Ovary (tissue), 7 donors: ENCODE measurements at regions not wholly inside any gene's neighbourhood (a gene's known extent, or its start where the extent isn't known, plus 50 kb on each side); places are given as distances from the start of the nearest gene placed in this dataset.

Experiments
- DNase-seq, 5 donors: peaks; one replicate each; pipeline ENCODE4 v3.0.0-alpha.2; 2019 to 2020
- H3K27ac ChIP-seq, 2 donors: fragments of 200-600 bp; one replicate each; pipeline versions ENCODE4 v1.5.1 to v1.8.0; 2019 to 2022
- H3K27me3 ChIP-seq: fragments of 200-600 bp; one replicate; pipeline ENCODE4 v1.8.0; 2022
- H3K36me3 ChIP-seq: fragments of 200-600 bp; sonication (generic); one replicate; pipeline ENCODE4 v1.5.1; 2019
- H3K4me1 ChIP-seq: one replicate; pipeline ENCODE4 v1.8.1; 2013; ENCODE audit warnings: mild to moderate bottlenecking, moderate library complexity; ENCODE audit not compliant: insufficient read depth
- H3K4me3 ChIP-seq: fragments of 200-600 bp; sonication (generic); one replicate; pipeline ENCODE4 v1.5.1; 2017
- H3K9me3 ChIP-seq, 2 donors: fragments of 200-600 bp in 1 of 2; sonication (generic) in 1 of 2; one replicate each; pipeline versions ENCODE4 v1.5.1 to v1.8.1; 2013 to 2019; ENCODE audit warnings: mild to moderate bottlenecking in 1 of 2, moderate library complexity in 1 of 2
- CTCF ChIP-seq, 3 donors: fragments of 450-650 bp in 2 of 3; fragments of 200-600 bp in 1 of 3; IDR thresholded peaks; one replicate each; pipeline versions ENCODE4 v1.5.1 to v1.8.0; 2016 to 2022; ENCODE audit warnings: antibody characterized with exemption in 3 of 3, mild to moderate bottlenecking in 1 of 3
- EP300 ChIP-seq: sonication (generic); formaldehyde crosslinking; IDR thresholded peaks from one replicate; pipeline ENCODE4 v1.6.1; 2017; ENCODE audit warnings: antibody characterized with exemption
- POLR2A ChIP-seq: fragments of 450-650 bp; IDR thresholded peaks from one replicate; pipeline ENCODE4 v1.6.1; 2017; ENCODE audit warnings: antibody characterized with exemption, mild to moderate bottlenecking, moderate library complexity
- WGBS, 3 donors: extraction: QIAGEN DNeasy Blood & Tissue Kit in 1 of 3; methylation state at CpG; one replicate each; pipeline versions ENCODE4 v1.1.5 to v1.1.7; 2013 to 2017; 5-methylcytosine and 5-hydroxymethylcytosine counted together
- intact Hi-C, 4 donors: fragments of 100-400 bp; cut with DNase I; formaldehyde crosslinking; loops; one replicate each; pipeline versions ENCODE4 v1.11.0 to v1.15.1; 2022 to 2023
- donor health status: DM: no; HTN: no; CAD: no; lungs with moderate emphysema.
- donor health status: DM: no; HTN: no; CAD: no.
- donor health status: Bipolar disorder and iron deficiency.
- donor health status: DM: no; HTN: no; CAD: no.
- donor health status: DM: yes; HTN: yes; CAD: no.

GRCh38 chr7:13774976-13775375 is 214.5 kb downstream of the ETV1 start:
- Histone ChIP-seq H3K9me3 (no peaks in the 10 kb centered on the region), H3K4me1 (no peaks in the 10 kb centered on the region), H3K36me3 (no peaks in the 10 kb centered on the region), H3K4me3 (no peak overlapping the region), H3K27ac (no peak overlapping the region), H3K27me3 (no peaks in the 10 kb centered on the region)
- no peak for DNase-seq
- intact Hi-C loops, result no loop called here
- TF ChIP-seq EP300, result no peak
- no peak for TF ChIP-seq CTCF (IDR thresholded peaks at IDR 0.05)
- no peak for TF ChIP-seq POLR2A
- WGBS, 3 donors, result 91 to 97% (median 93%) methylated on average over 2 of the region's 2 CpGs

DNA sequence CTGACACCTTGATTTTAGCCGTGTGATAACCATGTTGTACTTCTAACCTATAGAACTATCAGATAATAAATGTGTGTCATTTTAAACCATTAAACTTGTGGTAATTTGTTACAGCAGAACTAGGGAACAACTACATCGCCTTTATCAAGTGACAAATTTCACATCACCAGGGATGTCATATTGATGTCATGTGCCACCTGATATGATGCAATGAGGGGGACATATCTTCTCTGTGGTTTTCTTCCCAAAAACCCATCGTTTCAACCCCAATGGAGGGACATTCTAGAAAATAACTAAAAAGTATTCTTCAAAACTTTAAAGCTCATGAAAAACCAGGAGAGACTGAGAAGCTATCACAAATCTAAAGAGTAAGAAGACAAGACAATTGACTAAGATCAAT is 212.2 kb downstream of the ETV1 start:
- H3K36me3 ChIP-seq, result no peaks in the 10 kb centered on the region
- intact Hi-C loops, result no loop called here
- H3K4me3 ChIP-seq, result no peak overlapping the region
- H3K9me3 ChIP-seq, result no peaks in the 10 kb centered on the region
- H3K27ac ChIP-seq, result no peak overlapping the region
- no peaks in the 10 kb centered on the region for H3K4me1 ChIP-seq
- WGBS, 3 donors, result 69 to 88% (median 83%) methylated on average over 3 of the region's 3 CpGs
- DNase-seq, result no peak
- TF ChIP-seq POLR2A (no peak), EP300 (no peak), CTCF (IDR thresholded peaks at IDR 0.05) (no peak)
- H3K27me3 ChIP-seq, result no peaks in the 10 kb centered on the region

DNA sequence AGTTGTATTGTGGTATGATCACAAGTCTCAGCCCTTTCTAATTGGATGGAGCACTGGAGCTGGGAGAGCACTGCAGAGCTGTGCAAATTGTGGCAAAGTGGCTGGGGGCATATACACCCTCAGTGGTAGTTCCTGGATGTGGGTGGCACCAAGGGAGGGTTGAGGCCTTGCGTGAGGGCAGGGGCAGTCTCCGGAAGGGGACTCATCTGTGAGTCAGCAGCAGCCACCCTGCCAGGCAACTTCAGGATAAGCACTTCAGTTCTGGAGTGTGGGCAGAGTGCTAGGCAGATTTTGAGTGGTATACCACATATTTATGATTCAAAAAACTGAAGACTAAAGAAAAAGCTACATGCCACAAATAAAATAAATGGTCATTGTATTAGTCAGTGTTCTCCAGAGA is 210.5 kb downstream of the ETV1 start:
- Histone ChIP-seq H3K27me3 (no peaks in the 10 kb centered on the region), H3K4me3 (no peak overlapping the region), H3K36me3 (no peaks in the 10 kb centered on the region), H3K4me1 (no peaks in the 10 kb centered on the region), H3K27ac (no peak overlapping the region), H3K9me3 (no peaks in the 10 kb centered on the region)
- DNase-seq, result no peak
- no peak for TF ChIP-seq EP300
- no peak for TF ChIP-seq CTCF (IDR thresholded peaks at IDR 0.05)
- TF ChIP-seq POLR2A, result no peak
- WGBS, 3 donors, result 85 to 94% (median 92%) methylated on average over 2 of the region's 2 CpGs
- intact Hi-C loops, result no loop called here

DNA sequence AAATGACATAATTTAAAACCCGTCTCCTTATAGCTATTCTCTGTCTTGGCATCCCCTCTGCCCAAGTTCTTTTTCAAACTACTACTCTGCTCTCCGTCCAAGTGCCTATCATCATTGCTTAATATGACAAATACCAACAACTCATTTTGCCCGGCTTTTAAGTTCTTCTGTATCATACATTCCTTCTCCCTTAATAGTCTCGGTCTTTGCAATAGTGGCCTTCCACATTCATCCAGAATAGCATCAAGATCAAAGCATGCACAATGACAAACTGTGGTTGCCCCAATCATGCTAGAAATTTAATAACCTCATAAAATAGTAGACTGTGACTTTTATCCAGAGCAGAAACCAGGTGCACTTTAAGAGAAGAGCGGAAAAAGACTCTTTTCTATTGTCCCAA is 198.9 kb downstream of the ETV1 start:
- TF ChIP-seq POLR2A, result no peak
- no peak for TF ChIP-seq EP300
- no peak for TF ChIP-seq CTCF (IDR thresholded peaks at IDR 0.05)
- 87 to 90% (median 88%) methylated on average over 5 of the region's 5 CpGs for WGBS, 3 donors
- no peaks in the 10 kb centered on the region for H3K4me1 ChIP-seq
- no peaks in the 10 kb centered on the region for H3K27me3 ChIP-seq
- intact Hi-C loops, result no loop called here
- H3K4me3 ChIP-seq, result no peak overlapping the region
- H3K36me3 ChIP-seq, result no peaks in the 10 kb centered on the region
- H3K27ac ChIP-seq, result no peak overlapping the region
- H3K9me3 ChIP-seq, result no peaks in the 10 kb centered on the region
- no peak for DNase-seq

- Histone ChIP-seq H3K9me3 (no peaks in the 10 kb centered on the region), H3K4me1 (no peaks in the 10 kb centered on the region), H3K4me3 (no peak overlapping the region), H3K27me3 (no peaks in the 10 kb centered on the region), H3K27ac (no peak overlapping the region), H3K36me3 (no peaks in the 10 kb centered on the region)
- 76 to 81% (median 78%) methylated on average over 6 of the region's 6 CpGs for WGBS, 3 donors
- DNase-seq, result no peak
- intact Hi-C loops, result no loop called here
- TF ChIP-seq POLR2A (no peak), EP300 (no peak), CTCF (IDR thresholded peaks at IDR 0.05) (no peak)
Measured at GRCh38 chr7:13792208-13792607, 197.3 kb downstream of the ETV1 start.
